DMS79 (cell line): ENCODE measurements at regions not wholly inside any gene's neighbourhood (a gene's known extent, or its start where the extent isn't known, plus 50 kb on each side); places are given as distances from the start of the nearest gene placed in this dataset.
"Not testable (repeated sequence)": the region's sequence is repeated elsewhere in the genome, so short reads cannot be mapped to it uniquely, and the experiment has no call there.

Source experiments
- DNase-seq: peaks from one replicate; lab custom pipeline; 2025; lab: John Stamatoyannopoulos, UW

DNA sequence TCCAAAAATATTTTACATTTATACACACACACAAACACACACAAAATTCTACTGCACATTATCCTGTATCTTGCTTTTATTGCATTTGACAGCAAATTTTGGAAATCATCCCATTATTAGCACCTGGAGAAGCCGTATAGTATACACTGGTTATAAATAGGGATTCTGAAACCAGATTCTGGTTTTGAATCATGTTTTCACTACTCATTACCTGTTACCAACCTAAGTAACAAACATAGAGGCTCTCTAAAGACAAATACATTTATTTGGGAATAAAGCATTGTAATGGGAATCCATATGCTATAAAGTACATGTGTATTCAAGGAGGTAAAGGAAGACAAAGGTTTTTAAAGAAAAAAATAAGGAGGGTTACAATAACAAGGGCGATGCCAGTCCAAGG, 106.8 kb downstream of the OR2B2 start:
- no peak for DNase-seq

GRCh38 chr6:27804851-27805250, 107.3 kb downstream of the OR2B2 start:
- no peak for DNase-seq

DNA sequence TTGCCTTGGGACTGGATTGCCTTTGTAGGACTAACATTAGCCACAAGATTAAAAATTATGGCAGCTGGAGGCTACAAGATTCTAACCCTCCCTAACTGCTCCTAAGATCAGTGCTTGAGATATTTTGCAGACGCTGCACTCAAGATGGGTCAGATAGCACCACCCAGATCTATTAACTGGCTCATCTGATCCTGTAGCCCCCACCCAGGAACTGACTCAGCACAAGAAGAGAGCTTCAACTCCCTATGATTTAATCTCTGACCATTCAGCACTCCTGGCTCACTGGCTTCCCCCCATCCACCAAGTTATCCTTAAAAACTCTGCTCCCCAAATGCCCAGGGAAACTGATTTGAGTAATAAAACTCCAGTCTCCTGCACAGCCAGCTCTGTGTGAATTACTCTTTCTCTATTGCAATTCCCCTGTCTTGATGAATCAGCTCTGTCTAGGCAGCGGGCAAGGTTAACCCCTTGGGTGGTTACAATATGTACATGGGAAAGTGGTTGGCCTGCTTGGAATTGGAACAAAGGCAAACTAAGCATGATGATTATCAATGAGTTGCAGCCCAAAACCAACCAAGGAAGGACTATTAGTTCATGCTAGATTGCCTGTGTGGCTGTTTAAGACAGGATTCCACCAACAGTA, 111.3 kb downstream of the OR2B2 start:
- DNase-seq: no peak

DNA sequence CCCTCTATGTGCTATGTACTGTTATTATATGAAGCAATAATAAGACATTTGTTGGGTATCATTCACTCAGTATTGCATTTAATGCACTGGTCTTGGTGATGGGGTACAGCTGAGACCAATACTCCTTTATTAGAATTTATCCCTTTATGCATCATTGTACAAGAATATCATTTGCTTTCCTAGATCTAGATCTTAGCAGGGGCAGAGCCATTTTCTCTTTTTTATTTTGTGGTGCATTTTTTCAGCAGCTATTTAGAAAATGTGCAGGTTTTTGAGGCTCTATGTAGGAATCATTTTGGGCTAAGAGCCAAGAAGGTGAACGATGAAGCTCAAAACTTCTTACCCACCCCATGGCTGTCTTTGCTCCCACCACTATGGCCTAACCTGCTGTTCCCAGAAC, 114.2 kb downstream of the OR2B2 start:
- no peak for DNase-seq

DNA sequence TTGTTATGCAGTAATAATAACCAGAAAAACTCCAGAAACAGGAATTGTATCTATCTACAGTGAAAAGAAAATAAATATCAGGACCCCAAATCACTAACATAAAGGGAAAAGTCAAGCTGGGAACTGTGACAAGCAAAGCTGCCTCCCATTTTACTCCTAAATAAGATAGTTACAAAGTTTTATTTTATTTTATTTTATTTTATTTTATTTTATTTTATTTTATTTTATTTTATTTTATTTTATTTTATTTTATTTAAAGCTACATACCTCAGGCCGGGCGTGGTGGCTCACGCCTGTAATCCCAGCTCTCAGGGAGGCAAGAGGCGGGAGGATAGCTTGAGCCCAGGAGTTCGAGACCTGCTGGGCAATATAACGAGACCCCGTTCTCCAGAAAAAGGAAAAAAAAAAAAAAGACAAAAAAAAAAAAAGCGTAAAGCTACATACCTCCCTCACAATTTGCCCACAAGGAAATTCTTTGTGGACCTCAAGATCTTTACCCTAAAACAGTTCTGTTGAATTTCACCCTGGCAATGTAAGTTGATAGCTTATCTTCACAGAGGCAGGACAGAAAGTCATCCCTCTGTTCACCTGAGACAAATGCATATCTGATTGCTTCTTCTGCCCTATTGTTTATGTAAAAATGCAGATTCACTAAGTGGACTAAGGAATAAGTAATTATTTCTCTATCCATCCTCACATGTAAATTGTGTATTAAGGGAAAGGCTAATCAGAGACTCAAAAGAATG, 115.3 kb downstream of the OR2B2 start:
- not testable (repeated sequence) for DNase-seq

- DNase-seq: peak; percentile 29
Observed at GRCh38 chr6:27795697-27796494, 116.3 kb downstream of the OR2B2 start.

- no peak for DNase-seq
Observed at GRCh38 chr6:27791182-27791943, 120.8 kb downstream of the OR2B2 start.

DNA sequence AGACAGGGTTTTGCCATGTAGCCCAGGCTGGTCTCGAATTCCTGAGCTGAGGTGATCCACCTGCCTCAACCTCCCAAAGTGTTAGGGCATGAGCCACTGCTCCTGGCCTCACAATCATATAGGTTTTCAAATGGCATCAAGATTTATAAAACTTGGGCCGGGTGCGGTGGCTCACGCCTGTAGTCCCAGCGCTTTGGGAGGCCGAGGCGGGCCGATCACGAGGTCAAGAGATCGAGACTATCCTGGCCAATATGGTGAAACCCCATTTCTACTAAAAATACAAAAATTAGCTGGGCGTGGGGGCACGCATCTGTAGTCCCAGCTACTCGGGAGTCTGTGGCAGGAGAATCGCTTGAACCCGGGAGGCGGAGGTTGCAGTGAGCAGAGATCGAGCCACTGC, 123.8 kb downstream of the OR2B2 start:
- DNase-seq: not testable (repeated sequence)

DNA sequence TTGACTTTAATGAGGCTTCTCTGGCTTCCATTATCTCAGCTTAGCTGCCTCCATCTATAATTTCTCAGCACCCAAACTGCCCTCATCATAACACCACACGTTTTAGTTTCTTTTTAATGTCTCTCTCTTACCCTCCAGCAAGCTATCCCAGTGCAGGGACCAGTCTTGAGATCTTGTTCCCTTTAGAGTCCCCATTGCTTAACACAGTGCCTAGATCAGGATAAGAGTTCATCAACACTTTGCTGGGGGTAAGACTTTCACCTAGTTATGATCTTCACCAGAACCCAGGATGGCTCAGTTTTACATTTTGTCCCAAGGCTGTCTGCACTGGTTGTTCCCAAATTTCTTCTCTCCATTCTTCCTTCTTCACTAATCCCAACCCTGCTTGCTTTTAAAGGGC, 126.1 kb downstream of the OR2B2 start:
- DNase-seq: no peak

- no peak for DNase-seq
Observed at GRCh38 chr6:27785294-27785693, 126.9 kb downstream of the OR2B2 start.

DNA sequence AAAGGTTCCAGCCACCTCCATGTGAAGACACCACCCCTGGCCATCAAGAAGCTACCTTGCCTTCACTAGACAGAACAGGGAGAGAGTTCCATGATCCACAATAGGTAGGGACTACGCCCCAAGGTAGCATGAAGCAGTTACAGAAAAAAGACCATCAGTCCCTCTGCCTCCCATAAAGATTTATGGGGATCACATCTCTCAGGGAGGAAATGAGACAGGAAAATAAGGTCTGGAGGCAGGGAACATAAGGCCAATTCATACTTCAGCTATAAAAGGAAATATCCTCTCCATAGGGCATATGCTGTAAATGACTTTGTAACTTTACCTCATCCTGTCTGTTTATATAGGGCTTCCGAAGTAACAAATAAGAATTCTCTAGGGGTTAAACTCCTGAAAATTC, 129.4 kb downstream of the OR2B2 start:
- no peak for DNase-seq

GRCh38 chr6:27778625-27779417, 133.4 kb downstream of the OR2B2 start:
- no peak for DNase-seq

GRCh38 chr6:27777614-27778355, 134.4 kb downstream of the OR2B2 start:
- no peak for DNase-seq

DNA sequence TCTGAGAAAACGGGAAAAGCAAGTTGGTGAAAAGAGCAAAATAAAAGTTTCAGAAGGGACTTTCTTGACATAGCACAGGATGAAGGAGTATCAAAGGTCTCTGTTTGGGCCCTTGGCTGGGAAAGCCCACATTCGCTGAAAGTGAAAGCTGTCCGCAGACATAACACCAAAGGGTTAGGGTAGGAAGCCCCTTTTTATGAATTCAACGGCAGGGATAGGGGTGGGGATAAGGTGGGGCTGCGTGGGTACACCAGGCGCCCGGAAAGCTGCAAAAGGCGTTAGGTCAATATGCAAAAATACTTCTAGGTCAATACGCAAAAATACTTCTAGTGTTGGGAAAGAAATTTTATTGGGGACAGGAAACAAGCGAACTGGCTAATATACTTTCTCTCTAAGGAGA, 135.1 kb downstream of the OR2B2 start:
- no peak for DNase-seq

GRCh38 chr6:27776504-27776903, 135.7 kb downstream of the OR2B2 start:
- no peak for DNase-seq

GRCh38 chr6:27775796-27776184, 136.4 kb downstream of the OR2B2 start:
- DNase-seq: no peak

- not testable (repeated sequence) for DNase-seq
Observed at GRCh38 chr6:27775138-27775795, 136.9 kb downstream of the OR2B2 start.

DNA sequence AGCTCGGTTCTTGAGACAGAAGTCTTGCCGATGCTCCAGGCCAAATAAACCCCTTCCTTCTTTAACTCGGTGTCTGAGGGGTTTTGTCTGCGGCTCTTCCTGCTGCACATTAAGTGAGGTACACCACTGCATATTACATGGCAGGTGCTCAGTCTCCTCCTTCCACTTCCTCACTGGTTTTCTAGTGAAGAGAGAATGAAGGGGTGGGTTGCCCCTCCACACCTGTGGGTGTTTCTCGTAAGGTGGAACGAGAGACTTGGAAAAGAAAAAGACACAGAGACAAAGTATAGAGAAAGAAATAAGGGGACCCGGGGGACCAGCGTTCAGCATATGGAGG, 138.0 kb downstream of the OR2B2 start:
- DNase-seq: not testable (repeated sequence)

GRCh38 chr6:27773542-27774263, 138.5 kb downstream of the OR2B2 start:
- DNase-seq: not testable (repeated sequence)
